ENCODE measurements at regions not wholly inside any gene's neighbourhood (a gene's known extent, or its start where the extent isn't known, plus 50 kb on each side); places are given as distances from the start of the nearest gene placed in this dataset. TPM values are rescaled to one million over a fixed set of nuclear protein-coding genes. Genes with fewer than 3 reads are reported as not detected.

- H3K9ac ChIP-seq (replicated peaks; ENCODE audit: extremely low read depth, insufficient read depth, low read length), result no peak overlapping the region
- no TSS peak for BruUV-seq (replicated peaks)
- H3K79me2 ChIP-seq (ENCODE audit: control insufficient read depth, insufficient read depth, low read length), result no peaks in the 10 kb centered on the region
- ChIA-PET CTCF (no interaction called here), POLR2A (no interaction called here)
- no peak overlapping the region for H3K4me3 ChIP-seq (replicated peaks in 1 of 3; ENCODE audit: insufficient read depth in 1 of 3, low read depth in 1 of 3, low read length in 3 of 3)
- TF ChIP-seq POLR2AphosphoS5 (IDR thresholded peaks at IDR 0.05; ENCODE audit: insufficient read depth, low read depth, low read length) (no peak), MAX (IDR thresholded peaks at IDR 0.05; ENCODE audit: insufficient read depth, insufficient read length) (no peak), CTCF (IDR thresholded peaks at IDR 0.05; ENCODE audit: extremely low read depth in 1 of 2, insufficient read depth in 1 of 2, low read depth in 1 of 2, low read length in 2 of 2) (no peak), GATA2 (IDR thresholded peaks at IDR 0.05; ENCODE audit: insufficient read depth, insufficient read length, low read depth, low read length) (no peak), POLR2A (IDR thresholded peaks at IDR 0.05; ENCODE audit: low read depth, low read length) (no peak), EZH2 (IDR thresholded peaks at IDR 0.05; ENCODE audit: borderline replicate concordance, low read depth, low read length, severe bottlenecking) (no peak), FOS (IDR thresholded peaks at IDR 0.05; ENCODE audit: borderline replicate concordance, insufficient read depth, low read length) (no peak), MYC (IDR thresholded peaks at IDR 0.05; ENCODE audit: low read depth, low read length) (no peak), JUN (IDR thresholded peaks at IDR 0.05; ENCODE audit: borderline replicate concordance, insufficient read depth, insufficient read length, low read depth) (no peak)
- H3K4me2 ChIP-seq (ENCODE audit: insufficient read depth, low read length), result no peak overlapping the region
- no peak overlapping the region for H3K27ac ChIP-seq (ENCODE audit: insufficient read depth, low read depth, low read length)
- no peaks in the 10 kb centered on the region for H3K9me1 ChIP-seq (replicated peaks; ENCODE audit: control insufficient read depth, extremely low read depth, insufficient read depth, low read length)
- H3K4me1 ChIP-seq (ENCODE audit: control insufficient read depth, extremely low read depth, insufficient read depth, low read length), result no peaks in the 10 kb centered on the region
- no peak for DNase-seq (ENCODE audit: low read depth, low spot score)
- no peak for FAIRE-seq
- intact Hi-C loops (cut with micrococcal nuclease), result no loop called here
- dilution Hi-C loops (cut with MboI; ENCODE audit: extremely low pct_ligation_motif_present, low sequenced_read_pairs), result no loop called here
- H4K20me1 ChIP-seq (replicated peaks; ENCODE audit: control insufficient read depth, extremely low read depth, insufficient read depth, low read length), result no peaks in the 10 kb centered on the region
- no peaks in the 10 kb centered on the region for H3K36me3 ChIP-seq (ENCODE audit: control insufficient read depth in 2 of 2, extremely low read depth in 1 of 2, insufficient read depth in 2 of 2, low read length in 2 of 2)
- H2AFZ ChIP-seq (ENCODE audit: low read depth, low read length), result no peak overlapping the region
- peaks cover 2% of the 10 kb centered on the region for H3K9me3 ChIP-seq (replicated peaks; ENCODE audit: control insufficient read depth, insufficient read depth, low read length)
- no peaks in the 10 kb centered on the region for H3K27me3 ChIP-seq (ENCODE audit: control insufficient read depth in 2 of 2, insufficient read depth in 2 of 2, low read length in 2 of 2)
Observed at GRCh38 chr4:81272671-81273070, 57.6 kb upstream of the PRKG2 start.

Small RNA genes in the stretch of these regions (small RNA-seq; reads per million reads assigned to genes)
- not detected for gene RNU5A-2P (ENCODE audit: insufficient read depth, insufficient read length, low read depth, low replicate concordance)
